Small intestine (tissue), 7 donors: ENCODE measurements at regions not wholly inside any gene's neighbourhood (a gene's known extent, or its start where the extent isn't known, plus 50 kb on each side); places are given as distances from the start of the nearest gene placed in this dataset.
"Not testable (repeated sequence)": the region's sequence is repeated elsewhere in the genome, so short reads cannot be mapped to it uniquely, and the experiment has no call there.

ENCODE experiments used
- DNase-seq, 2 donors: peaks; one replicate each; pipeline versions ENCODE4 v3.0.0 to v3.0.0-alpha.2; 2013
- FAIRE-seq: peaks from 2 replicates; lab custom pipeline; 2012; peaks lifted over from hg19 to GRCh38; lab: Jason Lieb, UNC
- H3K27ac ChIP-seq, 3 donors: one replicate each; pipeline ENCODE4 v1.5.1; 2013; ENCODE audit warnings: low read length in 2 of 3, mild to moderate bottlenecking in 2 of 3, control low read depth in 1 of 3, inconsistent platforms in 1 of 3, low read depth in 1 of 3, moderate library complexity in 1 of 3
- H3K27me3 ChIP-seq, 3 donors: one replicate each; pipeline ENCODE4 v1.6.1; 2013; ENCODE audit warnings: low read length in 3 of 3, inconsistent platforms in 1 of 3; ENCODE audit not compliant: control insufficient read depth in 3 of 3, insufficient read depth in 3 of 3
- H3K36me3 ChIP-seq, 3 donors: one replicate each; pipeline ENCODE4 v1.6.1; 2013; ENCODE audit warnings: low read length in 3 of 3, inconsistent platforms in 1 of 3, low read depth in 1 of 3, mild to moderate bottlenecking in 1 of 3, moderate library complexity in 1 of 3; ENCODE audit not compliant: control insufficient read depth in 3 of 3, insufficient read depth in 2 of 3
- H3K4me1 ChIP-seq, 3 donors: one replicate each; pipeline ENCODE4 v1.6.1; 2013; ENCODE audit warnings: low read length in 2 of 3, inconsistent platforms in 1 of 3, low read depth in 1 of 3, mild to moderate bottlenecking in 1 of 3, moderate library complexity in 1 of 3; ENCODE audit not compliant: control insufficient read depth in 3 of 3, insufficient read depth in 2 of 3
- H3K4me3 ChIP-seq, 3 donors: one replicate each; pipeline ENCODE4 v1.5.1; 2013; ENCODE audit warnings: low read length in 3 of 3, control low read depth in 1 of 3, inconsistent platforms in 1 of 3, low read depth in 1 of 3, mild to moderate bottlenecking in 1 of 3, moderate library complexity in 1 of 3
- H3K9me3 ChIP-seq, 2 donors: one replicate each; pipeline ENCODE4 v1.6.1; 2013; ENCODE audit warnings: low read depth in 1 of 2, low read length in 1 of 2; ENCODE audit not compliant: control insufficient read depth in 2 of 2, insufficient read depth in 1 of 2
- WGBS, 3 donors: extraction: QIAGEN DNeasy Blood & Tissue Kit; methylation state at CpG; one replicate each; pipeline ENCODE4 v1.1.7; 2013; 5-methylcytosine and 5-hydroxymethylcytosine counted together
- donor health status: healthy with polysubstance abuse.
- donor health status: control.
- donor health status: control.
- donor health status: Bipolar disorder and iron deficiency.
- donor health status: healthy.

GRCh38 chr2:180775711-180776110 lies 204.7 kb upstream of the UBE2E3 start:
- WGBS, 3 donors: 82 to 89% (median 85%) methylated on average over 3 of the region's 3 CpGs
- no peaks in the 10 kb centered on the region for H3K9me3 ChIP-seq
- FAIRE-seq (no peak), DNase-seq (no peak)
- no peak overlapping the region for H3K4me3 ChIP-seq
- no peak overlapping the region for H3K27ac ChIP-seq
- H3K4me1 ChIP-seq: no peaks in the 10 kb centered on the region
- no peaks in the 10 kb centered on the region for H3K27me3 ChIP-seq
- H3K36me3 ChIP-seq: no peaks in the 10 kb centered on the region

GRCh38 chr2:180765316-180765715 lies 215.1 kb upstream of the UBE2E3 start:
- WGBS, 3 donors: 59 to 76% (median 63%) methylated on average over 6 of the region's 6 CpGs
- FAIRE-seq, H3K9me3 ChIP-seq, H3K4me1 ChIP-seq, H3K36me3 ChIP-seq, H3K27ac ChIP-seq, DNase-seq, H3K27me3 ChIP-seq, H3K4me3 ChIP-seq: not testable (repeated sequence)

GRCh38 chr2:180763263-180763989 lies 217.0 kb upstream of the UBE2E3 start:
- Histone ChIP-seq H3K36me3 (no peaks in the 10 kb centered on the region), H3K4me3 (no peak overlapping the region), H3K9me3 (no peaks in the 10 kb centered on the region), H3K27me3 (no peaks in the 10 kb centered on the region), H3K27ac (no peak overlapping the region), H3K4me1 (no peaks in the 10 kb centered on the region)
- FAIRE-seq: no peak
- 19 to 30% (median 26%) methylated on average over 2 of the region's 2 CpGs for WGBS, 3 donors
- no peak for DNase-seq

GRCh38 chr2:180761224-180761623 lies 219.2 kb upstream of the UBE2E3 start:
- DNase-seq (peak; percentile 4 to 12), FAIRE-seq (no peak)
- Histone ChIP-seq H3K4me3 (no peak overlapping the region), H3K27me3 (no peaks in the 10 kb centered on the region), H3K27ac (no peak overlapping the region), H3K9me3 (no peaks in the 10 kb centered on the region), H3K4me1 (no peaks in the 10 kb centered on the region), H3K36me3 (no peaks in the 10 kb centered on the region)
- WGBS, 3 donors: 27 to 47% (median 31%) methylated on average over 5 of the region's 5 CpGs

- Histone ChIP-seq H3K4me1 (no peaks in the 10 kb centered on the region), H3K36me3 (no peaks in the 10 kb centered on the region), H3K9me3 (no peaks in the 10 kb centered on the region), H3K4me3 (no peak overlapping the region), H3K27ac (no peak overlapping the region), H3K27me3 (no peaks in the 10 kb centered on the region)
- WGBS, 3 donors: 92 to 100% (median 94%) methylated on average over 1 of the region's 1 CpG
- DNase-seq (no peak), FAIRE-seq (no peak)
These were observed 220.8 kb upstream of the UBE2E3 start for GRCh38 chr2:180759631-180760030.

GRCh38 chr2:180753809-180754761 lies 226.3 kb upstream of the UBE2E3 start:
- Histone ChIP-seq H3K36me3 (no peaks in the 10 kb centered on the region), H3K4me3 (no peak overlapping the region), H3K27me3 (no peaks in the 10 kb centered on the region), H3K9me3 (no peaks in the 10 kb centered on the region), H3K4me1 (no peaks in the 10 kb centered on the region), H3K27ac (no peak overlapping the region)
- 83 to 88% (median 86%) methylated on average over 5 of the region's 5 CpGs for WGBS, 3 donors
- DNase-seq: no peak
- no peak for FAIRE-seq

- no peak overlapping the region for H3K4me3 ChIP-seq
- 85 to 91% (median 87%) methylated on average over 4 of the region's 4 CpGs for WGBS, 3 donors
- DNase-seq: no peak
- H3K36me3 ChIP-seq: no peaks in the 10 kb centered on the region
- no peaks in the 10 kb centered on the region for H3K27me3 ChIP-seq
- H3K4me1 ChIP-seq: no peaks in the 10 kb centered on the region
- no peak overlapping the region for H3K27ac ChIP-seq
- FAIRE-seq: no peak
- no peaks in the 10 kb centered on the region for H3K9me3 ChIP-seq
These were observed 229.0 kb upstream of the UBE2E3 start for GRCh38 chr2:180751306-180751920.

GRCh38 chr2:180747728-180748127 lies 232.7 kb upstream of the UBE2E3 start:
- WGBS, 3 donors: 71 to 83% (median 75%) methylated on average over 3 of the region's 3 CpGs
- FAIRE-seq (no peak), DNase-seq (no peak)
- H3K4me1 ChIP-seq: no peaks in the 10 kb centered on the region
- H3K4me3 ChIP-seq: no peak overlapping the region
- no peaks in the 10 kb centered on the region for H3K27me3 ChIP-seq
- no peaks in the 10 kb centered on the region for H3K36me3 ChIP-seq
- no peaks in the 10 kb centered on the region for H3K9me3 ChIP-seq
- H3K27ac ChIP-seq: no peak overlapping the region
